Lower leg skin (tissue), 4 donors: ENCODE measurements at regions not wholly inside any gene's neighbourhood (a gene's known extent, or its start where the extent isn't known, plus 50 kb on each side); places are given as distances from the start of the nearest gene placed in this dataset.

Experiments
- DNase-seq, 2 donors: peaks; one replicate each; pipeline ENCODE4 v3.0.0-alpha.2; 2019; ENCODE audit warnings: low spot score in 2 of 2
- H3K4me3 ChIP-seq: fragments of 200-600 bp; sonication (generic); 2 replicates; pipeline ENCODE4 v1.5.1; 2017; ENCODE audit warnings: mild to moderate bottlenecking, low read depth; ENCODE audit not compliant: poor library complexity, severe bottlenecking
- CTCF ChIP-seq, 3 donors: fragments of 450-650 bp; IDR thresholded peaks; one replicate each; pipeline ENCODE4 v1.5.1; 2016; ENCODE audit warnings: antibody characterized with exemption in 3 of 3, mild to moderate bottlenecking in 3 of 3, moderate library complexity in 2 of 3
- POLR2A ChIP-seq, 2 donors: fragments of 450-650 bp; IDR thresholded peaks; one replicate each; pipeline ENCODE4 v1.6.1; 2016 to 2017; ENCODE audit warnings: antibody characterized with exemption in 2 of 2, mild to moderate bottlenecking in 1 of 2, moderate library complexity in 1 of 2
- WGBS, 2 donors: methylation state at CpG; one replicate each; pipeline ENCODE4 v1.1.5; 2018; 5-methylcytosine and 5-hydroxymethylcytosine counted together
- intact Hi-C: fragments of 100-400 bp; cut with DNase I; formaldehyde crosslinking; loops from one replicate; pipeline ENCODE4 v1.15.0; 2023; ENCODE audit warnings: low total_unique reads

- TF ChIP-seq CTCF (IDR thresholded peaks at IDR 0.05), result no peak
- intact Hi-C loops, result no loop called here
- DNase-seq, result no peak
- 61 to 70% methylated on average over 5 of the region's 5 CpGs for WGBS, 2 donors
- H3K4me3 ChIP-seq, result no peak overlapping the region
Measured at GRCh38 chr4:131613086-131613823, 1535.8 kb upstream of the PCDH10 start.

- no peak for TF ChIP-seq CTCF (IDR thresholded peaks at IDR 0.05)
- TF ChIP-seq POLR2A (IDR thresholded peaks at IDR 0.05), result no peak
- DNase-seq, result no peak
- intact Hi-C loops, result no loop called here
- no peak overlapping the region for H3K4me3 ChIP-seq
- WGBS, 2 donors, result 83 to 84% methylated on average over 1 of the region's 1 CpG
Measured at GRCh38 chr4:131613824-131614216, 1535.3 kb upstream of the PCDH10 start.

- peak in 1 of 2 donors; percentile 66 for DNase-seq
- intact Hi-C loops, result no loop called here
- H3K4me3 ChIP-seq, result no peak overlapping the region
- TF ChIP-seq CTCF (IDR thresholded peaks at IDR 0.05) (no peak), POLR2A (IDR thresholded peaks at IDR 0.05) (no peak)
Measured at GRCh38 chr4:131632877-131633276, 1516.2 kb upstream of the PCDH10 start.

- H3K4me3 ChIP-seq, result no peak overlapping the region
- intact Hi-C loops, result no loop called here
- TF ChIP-seq CTCF (IDR thresholded peaks at IDR 0.05), result no peak
- no peak for TF ChIP-seq POLR2A (IDR thresholded peaks at IDR 0.05)
- DNase-seq, result peak in 1 of 2 donors; percentile 61
Measured at GRCh38 chr4:131635191-131635590, 1513.9 kb upstream of the PCDH10 start.

- no peak overlapping the region for H3K4me3 ChIP-seq
- 74 to 82% methylated on average over 2 of the region's 2 CpGs for WGBS, 2 donors
- intact Hi-C loops, result no loop called here
- DNase-seq, result no peak
- TF ChIP-seq POLR2A (IDR thresholded peaks at IDR 0.05) (no peak), CTCF (IDR thresholded peaks at IDR 0.05) (no peak)
Measured at GRCh38 chr4:131638781-131639180, 1510.3 kb upstream of the PCDH10 start.

GRCh38 chr4:131644619-131645018, 1504.5 kb upstream of the PCDH10 start:
- no peak overlapping the region for H3K4me3 ChIP-seq
- TF ChIP-seq CTCF (IDR thresholded peaks at IDR 0.05), result no peak
- no peak for TF ChIP-seq POLR2A (IDR thresholded peaks at IDR 0.05)
- intact Hi-C loops, result no loop called here
- no peak for DNase-seq
- 30 to 47% methylated on average over 1 of the region's 1 CpG for whole genome bisulfite sequencing, 2 donors
